Upper lobe of right lung (tissue), 1 donor: ENCODE measurements at regions not wholly inside any gene's neighbourhood (a gene's known extent, or its start where the extent isn't known, plus 50 kb on each side); places are given as distances from the start of the nearest gene placed in this dataset.

Source experiments
- ATAC-seq: fragments of 200-7000 bp; cut with Tn5 transposase; one replicate; pipeline ENCODE4 v1.9.1; 2020; ENCODE audit warnings: mild to moderate bottlenecking, moderate library complexity
- DNase-seq: peaks from one replicate; pipeline ENCODE4 v3.0.0-alpha.2; 2020
- H3K27ac ChIP-seq: fragments of 200-600 bp; one replicate; pipeline ENCODE4 v1.8.0; 2022
- H3K27me3 ChIP-seq: fragments of 200-600 bp; one replicate; pipeline ENCODE4 v1.8.0; 2022; ENCODE audit warnings: mild to moderate bottlenecking
- H3K36me3 ChIP-seq: fragments of 200-600 bp; one replicate; pipeline ENCODE4 v1.8.0; 2022
- H3K4me1 ChIP-seq: fragments of 200-600 bp; one replicate; pipeline ENCODE4 v1.8.0; 2022
- H3K4me3 ChIP-seq: fragments of 200-600 bp; one replicate; pipeline ENCODE4 v1.8.0; 2022; ENCODE audit warnings: mild to moderate bottlenecking
- H3K9me3 ChIP-seq: fragments of 200-600 bp; one replicate; pipeline ENCODE4 v1.8.0; 2022
- intact Hi-C: fragments of 100-400 bp; cut with DNase I; formaldehyde crosslinking; loops from one replicate; pipeline ENCODE4 v1.11.0; 2022
- TF ChIP-seq, protein P1 (sequence below): fragments of 200-600 bp; IDR thresholded peaks from one replicate; pipeline ENCODE4 v1.8.0; 2022; ENCODE audit warnings: antibody characterized with exemption
- donor health status: DM: no; HTN: yes; CAD: no; lungs with severe emphysema.

DNA sequence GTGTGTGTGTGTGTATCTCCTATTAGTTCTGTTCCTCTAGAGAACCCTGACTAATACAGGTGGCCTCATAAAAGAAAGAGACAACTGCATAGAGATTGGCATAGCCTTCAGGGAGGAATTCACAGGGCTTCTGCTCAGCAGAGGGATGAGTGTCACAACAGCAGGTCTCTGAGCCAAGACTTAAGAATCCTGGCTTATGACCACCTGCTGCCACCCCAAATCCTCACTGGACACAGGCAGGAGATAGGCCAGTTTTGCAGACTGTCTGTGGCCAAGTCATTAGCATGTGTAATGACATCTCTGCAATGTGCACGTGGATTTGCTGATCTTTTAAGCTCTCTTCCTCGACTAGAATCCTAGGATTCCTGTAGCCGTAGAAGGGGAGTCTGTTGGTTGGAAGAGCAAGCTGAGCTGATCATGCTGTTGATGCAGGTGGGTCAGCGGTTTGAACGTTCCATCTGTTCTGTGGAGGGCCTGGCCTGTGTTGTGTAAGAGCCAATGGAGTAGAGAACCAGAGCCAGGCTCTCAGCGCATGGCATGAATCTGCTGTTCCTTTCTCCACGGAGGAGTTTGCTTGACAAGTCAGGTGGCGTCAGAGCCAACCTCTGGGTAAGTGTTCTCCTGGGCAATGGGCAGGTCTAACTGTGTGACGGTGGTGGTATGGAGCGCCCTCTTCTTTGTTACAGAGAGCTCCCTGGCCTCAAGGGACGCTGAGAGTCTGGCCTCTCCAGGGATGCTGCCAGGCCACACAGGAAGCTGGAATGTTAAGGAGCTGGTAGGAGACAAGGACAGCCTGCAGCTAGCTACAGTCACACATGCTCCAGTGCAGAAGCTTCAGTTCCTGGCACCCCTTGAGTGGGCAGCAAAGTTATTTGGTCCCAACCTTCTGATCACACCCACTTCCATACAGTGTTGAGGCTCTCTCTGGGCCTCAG is 503.1 kb downstream of the FOXO1 start:
- Histone ChIP-seq H3K9me3 (no peaks in the 10 kb centered on the region), H3K27ac (no peak overlapping the region), H3K4me1 (no peaks in the 10 kb centered on the region), H3K4me3 (no peak overlapping the region), H3K36me3 (no peaks in the 10 kb centered on the region), H3K27me3 (no peaks in the 10 kb centered on the region)
- DNase-seq (no peak), ATAC-seq (peak; percentile 47)
- TF ChIP-seq, protein P1, sequence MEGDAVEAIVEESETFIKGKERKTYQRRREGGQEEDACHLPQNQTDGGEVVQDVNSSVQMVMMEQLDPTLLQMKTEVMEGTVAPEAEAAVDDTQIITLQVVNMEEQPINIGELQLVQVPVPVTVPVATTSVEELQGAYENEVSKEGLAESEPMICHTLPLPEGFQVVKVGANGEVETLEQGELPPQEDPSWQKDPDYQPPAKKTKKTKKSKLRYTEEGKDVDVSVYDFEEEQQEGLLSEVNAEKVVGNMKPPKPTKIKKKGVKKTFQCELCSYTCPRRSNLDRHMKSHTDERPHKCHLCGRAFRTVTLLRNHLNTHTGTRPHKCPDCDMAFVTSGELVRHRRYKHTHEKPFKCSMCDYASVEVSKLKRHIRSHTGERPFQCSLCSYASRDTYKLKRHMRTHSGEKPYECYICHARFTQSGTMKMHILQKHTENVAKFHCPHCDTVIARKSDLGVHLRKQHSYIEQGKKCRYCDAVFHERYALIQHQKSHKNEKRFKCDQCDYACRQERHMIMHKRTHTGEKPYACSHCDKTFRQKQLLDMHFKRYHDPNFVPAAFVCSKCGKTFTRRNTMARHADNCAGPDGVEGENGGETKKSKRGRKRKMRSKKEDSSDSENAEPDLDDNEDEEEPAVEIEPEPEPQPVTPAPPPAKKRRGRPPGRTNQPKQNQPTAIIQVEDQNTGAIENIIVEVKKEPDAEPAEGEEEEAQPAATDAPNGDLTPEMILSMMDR, result no peak
- intact Hi-C loops, result no loop called here

DNA sequence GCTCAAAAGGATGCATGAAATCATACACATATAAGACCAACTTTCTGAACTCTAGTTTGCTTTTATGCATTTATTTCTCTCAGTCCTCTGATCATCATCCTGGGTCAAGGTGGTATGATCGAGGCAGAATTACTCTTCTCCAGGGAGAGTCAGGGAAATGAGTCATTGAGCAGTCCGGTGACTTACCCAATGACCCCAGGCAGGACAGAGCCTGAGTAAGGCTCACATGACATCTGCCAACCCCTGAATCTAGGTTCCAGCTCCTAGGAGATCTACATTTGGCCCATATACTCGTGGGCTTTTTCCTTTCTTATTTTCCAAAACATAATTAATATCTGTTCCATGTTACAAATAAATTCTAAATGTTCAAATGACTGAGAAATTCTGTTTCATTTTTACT is 502.3 kb downstream of the FOXO1 start:
- H3K9me3 ChIP-seq, result no peaks in the 10 kb centered on the region
- TF ChIP-seq, protein P1, result no peak
- no peak overlapping the region for H3K4me3 ChIP-seq
- no peaks in the 10 kb centered on the region for H3K36me3 ChIP-seq
- ATAC-seq (peak; percentile 54), DNase-seq (no peak)
- no peaks in the 10 kb centered on the region for H3K27me3 ChIP-seq
- no peak overlapping the region for H3K27ac ChIP-seq
- no peaks in the 10 kb centered on the region for H3K4me1 ChIP-seq
- intact Hi-C loops, result no loop called here

DNA sequence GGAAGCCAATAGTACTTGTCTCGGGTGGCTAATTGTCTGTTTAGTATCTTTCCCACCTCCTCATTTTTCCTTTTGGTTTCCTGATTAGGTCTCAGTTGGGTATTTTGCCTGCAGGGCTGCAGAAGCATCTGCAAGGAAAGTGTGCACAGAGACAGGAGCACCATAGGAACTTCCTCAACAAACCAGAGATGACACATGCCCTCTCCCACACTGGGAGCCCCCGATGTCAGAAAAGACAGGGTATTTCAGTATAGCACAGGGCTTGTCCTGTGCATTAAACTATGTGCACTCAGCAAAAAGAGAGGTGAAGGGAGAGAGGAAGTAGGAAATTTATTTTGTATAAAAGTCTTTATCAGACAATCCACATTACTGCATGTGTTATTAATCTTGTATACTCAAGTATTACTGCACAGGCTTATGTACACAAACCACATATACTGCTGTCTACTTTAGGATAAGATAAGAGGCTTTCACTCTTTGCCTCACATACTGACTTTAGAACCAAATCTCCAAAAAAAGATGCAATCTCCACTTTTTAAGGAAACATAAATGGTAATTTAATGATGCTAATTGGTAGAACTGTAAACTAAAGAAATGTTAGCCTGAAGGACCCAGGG is 501.0 kb downstream of the FOXO1 start:
- H3K4me3 ChIP-seq, result no peak overlapping the region
- no peaks in the 10 kb centered on the region for H3K4me1 ChIP-seq
- no peaks in the 10 kb centered on the region for H3K9me3 ChIP-seq
- no peaks in the 10 kb centered on the region for H3K36me3 ChIP-seq
- intact Hi-C loops, result no loop called here
- ATAC-seq (no peak), DNase-seq (no peak)
- no peaks in the 10 kb centered on the region for H3K27me3 ChIP-seq
- TF ChIP-seq, protein P1, result no peak
- H3K27ac ChIP-seq, result no peak overlapping the region

DNA sequence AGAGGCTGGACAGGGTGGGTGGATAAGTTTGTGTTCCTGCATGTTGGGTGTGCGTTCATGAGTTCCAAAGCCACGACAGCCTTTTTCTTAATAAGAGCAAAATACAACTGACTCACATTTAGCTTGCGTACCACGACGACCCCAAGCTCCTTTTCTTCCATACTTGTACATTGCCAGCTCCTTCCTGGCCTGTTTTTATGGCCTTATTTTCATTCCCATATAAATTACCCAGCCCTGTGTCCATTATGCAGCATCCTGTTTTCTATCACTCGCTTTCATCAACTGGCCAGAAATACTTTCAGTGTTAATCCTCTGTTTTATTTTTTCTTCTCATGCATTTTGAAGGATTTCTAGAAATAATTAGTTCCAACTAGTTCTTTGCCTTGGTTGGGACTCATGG is 499.1 kb downstream of the FOXO1 start:
- H3K27me3 ChIP-seq, result no peaks in the 10 kb centered on the region
- H3K9me3 ChIP-seq, result no peaks in the 10 kb centered on the region
- no peak overlapping the region for H3K27ac ChIP-seq
- intact Hi-C loops, result no loop called here
- ATAC-seq (no peak), DNase-seq (no peak)
- H3K4me1 ChIP-seq, result no peaks in the 10 kb centered on the region
- TF ChIP-seq, protein P1, result no peak
- no peaks in the 10 kb centered on the region for H3K36me3 ChIP-seq
- H3K4me3 ChIP-seq, result no peak overlapping the region

DNA sequence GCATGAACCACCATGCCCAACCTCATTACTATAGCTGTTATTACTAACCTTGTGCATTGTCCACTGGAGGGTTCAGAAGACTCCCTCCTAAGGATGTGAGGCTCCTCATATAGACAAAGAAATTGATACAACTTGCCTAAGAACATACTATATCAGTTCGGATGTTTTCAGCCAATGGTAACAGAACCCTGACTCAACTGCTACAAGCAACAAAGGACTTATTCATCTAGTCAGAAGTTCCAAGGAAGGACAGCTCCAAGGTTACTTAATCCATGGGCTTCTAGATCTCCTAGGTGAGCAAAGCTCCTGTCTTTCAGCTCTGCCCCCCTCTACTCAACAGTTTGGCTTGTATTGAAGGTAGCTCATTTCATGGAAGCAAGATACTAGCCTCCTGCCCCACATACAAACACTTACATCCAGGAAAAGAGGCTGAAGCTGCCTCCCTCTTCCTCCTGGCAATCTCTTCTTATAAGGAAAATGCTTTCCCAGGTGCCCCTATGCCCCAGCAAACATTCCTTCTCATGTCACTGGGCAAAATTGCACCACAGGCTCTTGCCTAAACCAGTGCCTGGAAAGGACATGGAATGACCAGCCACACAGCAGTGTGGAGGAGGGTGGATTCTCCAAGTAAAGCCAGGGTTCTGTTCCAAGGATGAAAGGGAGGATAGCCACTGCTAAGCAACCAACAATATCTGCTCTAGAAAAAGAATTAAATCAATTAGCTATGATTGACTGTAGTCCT is 497.8 kb downstream of the FOXO1 start:
- intact Hi-C loops, result no loop called here
- Histone ChIP-seq H3K4me3 (no peak overlapping the region), H3K4me1 (no peaks in the 10 kb centered on the region), H3K9me3 (no peaks in the 10 kb centered on the region), H3K36me3 (no peaks in the 10 kb centered on the region), H3K27ac (no peak overlapping the region), H3K27me3 (no peaks in the 10 kb centered on the region)
- ATAC-seq (no peak), DNase-seq (no peak)
- TF ChIP-seq, protein P1, result no peak
